ENCODE measurements at regions not wholly inside any gene's neighbourhood (a gene's known extent, or its start where the extent isn't known, plus 50 kb on each side); places are given as distances from the start of the nearest gene placed in this dataset.
"Not testable (repeated sequence)": the region's sequence is repeated elsewhere in the genome, so short reads cannot be mapped to it uniquely, and the experiment has no call there.

- H3K27ac Mint-ChIP-seq: no peak overlapping the region
- 85% methylated on average over 7 of the region's 7 CpGs for WGBS (ENCODE audit: insufficient coverage)
- no peaks in the 10 kb centered on the region for H3K36me3 Mint-ChIP-seq
- Histone ChIP-seq H3K27me3 (ENCODE audit: control insufficient read depth, insufficient read depth, low read length) (no peaks in the 10 kb centered on the region), H3K9me3 (ENCODE audit: control insufficient read depth, insufficient read depth, low read length) (no peaks in the 10 kb centered on the region), H3K4me3 (ENCODE audit: low read length) (no peak overlapping the region), H3K36me3 (ENCODE audit: control insufficient read depth, insufficient read depth, low read length) (no peaks in the 10 kb centered on the region), H3K27ac (ENCODE audit: low read length) (no peak overlapping the region), H3K4me1 (ENCODE audit: control insufficient read depth, insufficient read depth, low read length) (no peaks in the 10 kb centered on the region)
- intact Hi-C loops (cut with micrococcal nuclease): no loop called here
- DNase-seq (no peak), ATAC-seq (no peak)
- no peaks in the 10 kb centered on the region for H3K9me3 Mint-ChIP-seq
- H3K27me3 Mint-ChIP-seq (ENCODE audit: low read depth in 2 of 2): peaks cover 5 to 7% of the 10 kb centered on the region in 2 donors
- no peak overlapping the region for H3K4me3 Mint-ChIP-seq
- no peak for TF ChIP-seq CTCF (IDR thresholded peaks at IDR 0.05)
- H3K4me1 Mint-ChIP-seq: no peaks in the 10 kb centered on the region
These were observed 202.2 kb downstream of the TRIB2 start for GRCh38 chr2:12918835-12919445.

GRCh38 chr2:12921321-12921720 lies 204.6 kb downstream of the TRIB2 start:
- Histone ChIP-seq H3K4me1 (ENCODE audit: control insufficient read depth, insufficient read depth, low read length) (no peaks in the 10 kb centered on the region), H3K36me3 (ENCODE audit: control insufficient read depth, insufficient read depth, low read length) (no peaks in the 10 kb centered on the region), H3K4me3 (ENCODE audit: low read length) (no peak overlapping the region), H3K27ac (ENCODE audit: low read length) (no peak overlapping the region), H3K9me3 (ENCODE audit: control insufficient read depth, insufficient read depth, low read length) (no peaks in the 10 kb centered on the region), H3K27me3 (ENCODE audit: control insufficient read depth, insufficient read depth, low read length) (no peaks in the 10 kb centered on the region)
- Mint-ChIP-seq H3K4me1 (no peaks in the 10 kb centered on the region), H3K36me3 (no peaks in the 10 kb centered on the region), H3K4me3 (no peak overlapping the region), H3K27ac (no peak overlapping the region), H3K9me3 (no peaks in the 10 kb centered on the region), H3K27me3 (ENCODE audit: low read depth in 2 of 2) (peaks cover 5 to 7% of the 10 kb centered on the region in 2 donors)
- ATAC-seq (no peak), DNase-seq (no peak)
- no peak for TF ChIP-seq CTCF (IDR thresholded peaks at IDR 0.05)
- WGBS (ENCODE audit: insufficient coverage): 88% methylated on average over 5 of the region's 5 CpGs
- intact Hi-C loops (cut with micrococcal nuclease): loop anchor here (10.0 kb wide), 1 partner anchor 1057 kb away; no protein-coding TSS in a partner anchor

GRCh38 chr2:12923907-12924610 lies 207.3 kb downstream of the TRIB2 start:
- intact Hi-C loops (cut with micrococcal nuclease): loop anchor here (10.0 kb wide), 1 partner anchor 1059 kb away; no protein-coding TSS in a partner anchor
- H3K36me3 Mint-ChIP-seq: no peaks in the 10 kb centered on the region
- H3K9me3 ChIP-seq (ENCODE audit: control insufficient read depth, insufficient read depth, low read length): no peaks in the 10 kb centered on the region
- TF ChIP-seq CTCF (IDR thresholded peaks at IDR 0.05): no peak
- H3K4me3 Mint-ChIP-seq: no peak overlapping the region
- ATAC-seq: no peak
- DNase-seq: no peak
- H3K4me1 ChIP-seq (ENCODE audit: control insufficient read depth, insufficient read depth, low read length): no peaks in the 10 kb centered on the region
- H3K27me3 ChIP-seq (ENCODE audit: control insufficient read depth, insufficient read depth, low read length): no peaks in the 10 kb centered on the region
- H3K9me3 Mint-ChIP-seq: no peaks in the 10 kb centered on the region
- WGBS (ENCODE audit: insufficient coverage): 93% methylated on average over 2 of the region's 4 CpGs
- no peaks in the 10 kb centered on the region for H3K36me3 ChIP-seq (ENCODE audit: control insufficient read depth, insufficient read depth, low read length)
- H3K27me3 Mint-ChIP-seq (ENCODE audit: low read depth in 2 of 2): peaks cover 5 to 7% of the 10 kb centered on the region in 2 donors
- no peak overlapping the region for H3K27ac ChIP-seq (ENCODE audit: low read length)
- H3K4me3 ChIP-seq (ENCODE audit: low read length): no peak overlapping the region
- no peak overlapping the region for H3K27ac Mint-ChIP-seq
- H3K4me1 Mint-ChIP-seq: no peaks in the 10 kb centered on the region

- ATAC-seq; H3K9me3 ChIP-seq (ENCODE audit: control insufficient read depth, insufficient read depth, low read length); H3K4me3 Mint-ChIP-seq; H3K36me3 ChIP-seq (ENCODE audit: control insufficient read depth, insufficient read depth, low read length); DNase-seq; H3K9me3 Mint-ChIP-seq; H3K27ac ChIP-seq (ENCODE audit: low read length); H3K27me3 ChIP-seq (ENCODE audit: control insufficient read depth, insufficient read depth, low read length); H3K27ac Mint-ChIP-seq; H3K4me3 ChIP-seq (ENCODE audit: low read length); H3K4me1 ChIP-seq (ENCODE audit: control insufficient read depth, insufficient read depth, low read length); H3K36me3 Mint-ChIP-seq; H3K27me3 Mint-ChIP-seq (ENCODE audit: low read depth in 2 of 2): not testable (repeated sequence)
- H3K4me1 Mint-ChIP-seq: peaks cover 6 to 10% of the 10 kb centered on the region in 2 donors
- WGBS (ENCODE audit: insufficient coverage): 97% methylated on average over 37 of the region's 37 CpGs
- intact Hi-C loops (cut with micrococcal nuclease): loop anchor here (10.0 kb wide), 1 partner anchor 1062 kb away; no protein-coding TSS in a partner anchor
These were observed 209.9 kb downstream of the TRIB2 start for GRCh38 chr2:12926641-12927040.

Measured in natural killer cell (primary cell).